Osteoblast (primary cell): ENCODE measurements at regions not wholly inside any gene's neighbourhood (a gene's known extent, or its start where the extent isn't known, plus 50 kb on each side); places are given as distances from the start of the nearest gene placed in this dataset.

Experiments used
- DNase-seq: peaks from one replicate; pipeline ENCODE4 v3.0.0; 2011; ENCODE audit warnings: low spot score, mixed read lengths; ENCODE audit not compliant: insufficient read length; ENCODE audit errors: missing footprints
- H2AFZ ChIP-seq: 2 replicates; pipeline ENCODE4 v1.6.0; 2011; ENCODE audit warnings: mild to moderate bottlenecking, low read length
- H3K27ac ChIP-seq: 2 replicates; pipeline ENCODE4 v1.5.1; 2011; ENCODE audit warnings: mild to moderate bottlenecking, low read depth, low read length, moderate library complexity
- H3K27me3 ChIP-seq: 2 replicates; pipeline ENCODE4 v1.6.0; 2012; ENCODE audit warnings: mild to moderate bottlenecking, control low read depth, inconsistent platforms, low read length, moderate library complexity; ENCODE audit not compliant: insufficient read depth
- H3K36me3 ChIP-seq: 2 replicates; pipeline ENCODE4 v1.5.1; 2011; ENCODE audit warnings: mild to moderate bottlenecking, low read length, control low read depth, moderate library complexity; ENCODE audit not compliant: insufficient read depth
- H3K4me1 ChIP-seq: 2 replicates; pipeline ENCODE4 v1.5.1; 2011; ENCODE audit warnings: mild to moderate bottlenecking, low read length, control low read depth, moderate library complexity; ENCODE audit not compliant: insufficient read depth
- H3K4me2 ChIP-seq: 2 replicates; pipeline ENCODE4 v1.6.0; 2011; ENCODE audit warnings: mild to moderate bottlenecking, low read length; ENCODE audit not compliant: insufficient read depth
- H3K4me3 ChIP-seq: fragments of 200-600 bp; sonication (generic); 3 replicates; pipeline ENCODE4 v1.5.1; 2012; ENCODE audit warnings: mild to moderate bottlenecking, low read length, inconsistent platforms; ENCODE audit not compliant: insufficient read depth
- H3K79me2 ChIP-seq: 2 replicates; pipeline ENCODE4 v1.6.0; 2012; ENCODE audit warnings: mild to moderate bottlenecking, low read length, control low read depth, inconsistent platforms; ENCODE audit not compliant: insufficient read depth
- H3K9me3 ChIP-seq: 2 replicates; pipeline ENCODE4 v1.5.1; 2011; ENCODE audit warnings: low read depth, low read length, control low read depth
- H4K20me1 ChIP-seq: 2 replicates; pipeline ENCODE4 v1.6.0; 2012; ENCODE audit warnings: mild to moderate bottlenecking, low read length, control low read depth; ENCODE audit not compliant: insufficient read depth
- TF ChIP-seq, protein P1 (sequence below): IDR thresholded peaks from 2 replicates; pipeline ENCODE4 v1.5.1; 2011; ENCODE audit warnings: mild to moderate bottlenecking, low read depth, low read length, moderate library complexity; ENCODE audit errors: extremely low read depth

DNA sequence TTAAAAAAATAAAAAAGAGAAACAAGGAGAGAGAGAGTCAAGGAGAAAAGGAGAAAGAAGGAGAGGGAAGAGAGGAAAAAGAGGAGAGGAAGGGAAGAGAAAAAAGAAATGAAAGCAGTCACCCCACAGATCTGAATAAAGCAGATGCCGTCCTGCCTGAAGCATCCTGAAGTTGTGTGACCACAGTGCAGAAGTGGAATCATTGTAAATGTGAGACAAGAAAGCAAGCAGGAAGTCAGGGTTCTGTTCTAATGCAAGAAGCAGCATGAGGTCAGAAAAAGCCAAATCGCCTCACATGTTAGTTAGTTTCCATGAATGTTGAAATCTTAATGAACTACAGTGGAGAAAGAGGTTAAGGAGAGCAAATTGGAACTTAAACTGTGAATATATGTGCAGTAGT lies 692.5 kb downstream of the CENPC start:
- Histone ChIP-seq H2AFZ (no peak overlapping the region), H4K20me1 (no peaks in the 10 kb centered on the region), H3K27me3 (no peaks in the 10 kb centered on the region), H3K9me3 (no peaks in the 10 kb centered on the region), H3K36me3 (no peaks in the 10 kb centered on the region), H3K4me3 (no peak overlapping the region), H3K27ac (no peak overlapping the region), H3K79me2 (no peaks in the 10 kb centered on the region), H3K4me1 (no peaks in the 10 kb centered on the region), H3K4me2 (no peak overlapping the region)
- no peak for DNase-seq
- TF ChIP-seq, protein P1, sequence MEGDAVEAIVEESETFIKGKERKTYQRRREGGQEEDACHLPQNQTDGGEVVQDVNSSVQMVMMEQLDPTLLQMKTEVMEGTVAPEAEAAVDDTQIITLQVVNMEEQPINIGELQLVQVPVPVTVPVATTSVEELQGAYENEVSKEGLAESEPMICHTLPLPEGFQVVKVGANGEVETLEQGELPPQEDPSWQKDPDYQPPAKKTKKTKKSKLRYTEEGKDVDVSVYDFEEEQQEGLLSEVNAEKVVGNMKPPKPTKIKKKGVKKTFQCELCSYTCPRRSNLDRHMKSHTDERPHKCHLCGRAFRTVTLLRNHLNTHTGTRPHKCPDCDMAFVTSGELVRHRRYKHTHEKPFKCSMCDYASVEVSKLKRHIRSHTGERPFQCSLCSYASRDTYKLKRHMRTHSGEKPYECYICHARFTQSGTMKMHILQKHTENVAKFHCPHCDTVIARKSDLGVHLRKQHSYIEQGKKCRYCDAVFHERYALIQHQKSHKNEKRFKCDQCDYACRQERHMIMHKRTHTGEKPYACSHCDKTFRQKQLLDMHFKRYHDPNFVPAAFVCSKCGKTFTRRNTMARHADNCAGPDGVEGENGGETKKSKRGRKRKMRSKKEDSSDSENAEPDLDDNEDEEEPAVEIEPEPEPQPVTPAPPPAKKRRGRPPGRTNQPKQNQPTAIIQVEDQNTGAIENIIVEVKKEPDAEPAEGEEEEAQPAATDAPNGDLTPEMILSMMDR, result no peak

DNA sequence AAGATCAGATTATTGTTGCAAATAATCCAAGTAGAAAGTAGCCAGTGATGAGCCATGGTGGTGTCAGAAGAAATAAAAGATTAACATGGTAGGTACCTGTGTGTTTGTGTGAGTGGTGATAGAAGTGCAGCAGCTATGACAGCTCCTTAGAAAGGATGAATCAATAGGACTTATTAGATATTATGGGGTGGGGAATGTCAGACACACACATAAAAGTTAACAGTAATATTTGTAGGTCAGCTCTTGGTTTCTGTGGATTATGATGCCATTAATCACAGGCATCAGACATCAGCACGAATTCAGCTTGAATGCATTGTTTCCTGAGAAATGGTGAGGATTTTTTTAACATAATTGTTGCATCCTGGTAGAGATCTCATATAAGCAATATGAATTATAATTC lies 695.7 kb downstream of the CENPC start:
- Histone ChIP-seq H3K4me1 (no peaks in the 10 kb centered on the region), H3K27ac (no peak overlapping the region), H3K36me3 (no peaks in the 10 kb centered on the region), H3K9me3 (no peaks in the 10 kb centered on the region), H3K27me3 (no peaks in the 10 kb centered on the region), H2AFZ (no peak overlapping the region), H3K79me2 (no peaks in the 10 kb centered on the region), H3K4me2 (no peak overlapping the region), H3K4me3 (no peak overlapping the region), H4K20me1 (no peaks in the 10 kb centered on the region)
- DNase-seq, result no peak
- TF ChIP-seq, protein P1, result no peak

DNA sequence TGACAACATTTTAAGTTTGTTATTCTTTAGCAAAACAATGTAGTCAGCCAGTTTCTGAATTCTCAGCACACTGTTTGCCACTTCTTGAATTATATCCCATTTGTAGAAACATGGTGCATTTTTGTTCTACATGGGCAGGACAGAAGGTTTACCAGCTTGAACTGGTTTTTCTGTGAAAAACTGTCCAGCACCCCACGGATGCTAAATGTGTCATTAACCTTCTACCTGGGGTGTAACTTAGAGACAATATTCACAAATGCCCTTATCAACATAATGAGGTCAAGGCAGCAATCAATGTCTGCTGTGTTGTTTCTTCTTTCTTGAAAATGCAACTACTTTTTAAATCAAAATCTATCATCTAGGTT lies 702.6 kb downstream of the CENPC start:
- H2AFZ ChIP-seq, result no peak overlapping the region
- TF ChIP-seq, protein P1, result no peak
- H4K20me1 ChIP-seq, result no peaks in the 10 kb centered on the region
- H3K27me3 ChIP-seq, result no peaks in the 10 kb centered on the region
- no peak overlapping the region for H3K4me2 ChIP-seq
- H3K9me3 ChIP-seq, result no peaks in the 10 kb centered on the region
- no peak overlapping the region for H3K27ac ChIP-seq
- H3K4me1 ChIP-seq, result no peaks in the 10 kb centered on the region
- no peaks in the 10 kb centered on the region for H3K79me2 ChIP-seq
- no peaks in the 10 kb centered on the region for H3K36me3 ChIP-seq
- DNase-seq, result no peak
- no peak overlapping the region for H3K4me3 ChIP-seq

DNA sequence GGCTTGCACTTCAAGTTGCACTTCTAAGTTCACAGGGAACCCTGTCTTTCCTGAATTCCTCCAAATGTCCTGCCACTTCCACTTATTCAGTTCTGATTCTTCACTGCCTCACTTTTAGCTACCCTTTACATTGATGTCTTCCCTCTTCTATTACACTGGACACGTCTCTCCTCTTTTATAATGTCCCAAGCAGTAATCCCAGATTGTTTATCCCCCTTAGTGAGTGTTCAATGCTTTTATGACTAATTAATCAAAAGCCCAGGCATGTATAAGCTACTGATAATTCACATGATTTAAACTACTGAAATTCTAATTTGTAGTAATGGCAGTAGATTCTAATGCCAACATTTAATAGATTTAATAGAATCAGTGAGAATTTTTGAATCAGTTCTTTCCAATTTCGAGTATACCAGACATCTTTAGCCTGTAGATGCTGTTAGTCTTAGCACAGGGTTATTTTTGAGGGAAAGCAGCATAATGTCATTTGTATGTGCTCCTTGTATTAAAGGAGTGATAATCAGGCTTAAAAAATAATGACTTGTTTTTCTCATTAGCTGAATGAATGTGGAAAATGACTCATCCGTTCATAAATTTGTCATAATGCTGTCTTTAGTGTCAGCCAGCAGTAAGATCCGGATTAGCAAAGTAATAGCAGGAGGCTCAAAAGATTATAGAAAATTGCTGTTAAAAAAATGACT lies 703.1 kb downstream of the CENPC start:
- no peak overlapping the region for H3K4me2 ChIP-seq
- no peaks in the 10 kb centered on the region for H4K20me1 ChIP-seq
- no peak for DNase-seq
- no peaks in the 10 kb centered on the region for H3K4me1 ChIP-seq
- H2AFZ ChIP-seq, result no peak overlapping the region
- no peaks in the 10 kb centered on the region for H3K36me3 ChIP-seq
- no peak overlapping the region for H3K27ac ChIP-seq
- H3K9me3 ChIP-seq, result no peaks in the 10 kb centered on the region
- no peaks in the 10 kb centered on the region for H3K27me3 ChIP-seq
- TF ChIP-seq, protein P1, result no peak
- H3K79me2 ChIP-seq, result no peaks in the 10 kb centered on the region
- no peak overlapping the region for H3K4me3 ChIP-seq
